A549 (cell line): ENCODE measurements at regions not wholly inside any gene's neighbourhood (a gene's known extent, or its start where the extent isn't known, plus 50 kb on each side); places are given as distances from the start of the nearest gene placed in this dataset.

Source experiments
- ATAC-seq, 2 experiments: fragments of 200-7000 bp in 1 of 2; fragments of >200 bp in 1 of 2; cut with Nextera tagmentation in 1 of 2; cut with Tn5 transposase in 1 of 2; 3 replicates each; pipeline versions ENCODE4 v1.8.0 to v1.9.1; 2018 to 2020; ENCODE audit warnings: mild to moderate bottlenecking in 1 of 2, moderate library complexity in 1 of 2
- CTCF ChIA-PET: fragments of 300-600 bp; sonication (Branson Sonifier 250); formaldehyde crosslinking; extraction: SDS; loops from one replicate; lab custom pipeline; 2021; ENCODE audit warnings: antibody characterized with exemption, inconsistent platforms; lab: Yijun Ruan, JAX
- POLR2A ChIA-PET: fragments of 350-600 bp; formaldehyde crosslinking; extraction: SDS; loops from one replicate; lab custom pipeline; 2021; ENCODE audit warnings: antibody characterized with exemption, inconsistent platforms; lab: Yijun Ruan, JAX
- DNase-seq, 2 experiments: peaks; one replicate each; pipeline versions ENCODE4 v3.0.0 to v3.0.0-alpha.2; 2011 to 2016; ENCODE audit warnings: low read depth in 1 of 2, low spot score in 1 of 2
- FAIRE-seq: peaks from 2 replicates; lab custom pipeline; 2011; peaks lifted over from hg19 to GRCh38; lab: Jason Lieb, UNC
- H3K27ac ChIP-seq, 2 experiments: fragments of >200 bp; sonication (Bioruptor Twin); formaldehyde crosslinking; 3 replicates each; pipeline ENCODE4 v1.5.1; 2016 to 2017
- H3K4me1 ChIP-seq: fragments of >200 bp; sonication (Bioruptor Twin); formaldehyde crosslinking; 3 replicates; pipeline ENCODE4 v1.6.1; 2016
- H3K4me2 ChIP-seq: fragments of >200 bp; sonication (Bioruptor Twin); formaldehyde crosslinking; 3 replicates; pipeline ENCODE4 v1.6.1; 2016
- H3K4me3 ChIP-seq: fragments of >200 bp; sonication (Bioruptor Twin); formaldehyde crosslinking; 3 replicates; pipeline ENCODE4 v1.5.1; 2016
- H3K9me3 ChIP-seq: fragments of >200 bp; sonication (Bioruptor Twin); formaldehyde crosslinking; 3 replicates; pipeline ENCODE4 v1.6.1; 2016
- BHLHE40 ChIP-seq: IDR thresholded peaks from 2 replicates; pipeline ENCODE4 v1.6.1; 2012; ENCODE audit warnings: low read depth, low read length, inconsistent platforms
- CEBPB ChIP-seq, 2 experiments: fragments of >200 bp in 1 of 2; sonication (Bioruptor Twin) in 1 of 2; formaldehyde crosslinking in 1 of 2; IDR thresholded peaks; 2 replicates each; pipeline ENCODE4 v1.6.1; 2012 to 2016
- CHD2 ChIP-seq: fragments of 150-350 bp; IDR thresholded peaks from 2 replicates; pipeline ENCODE4 v1.6.1; 2014; ENCODE audit warnings: low read length; ENCODE audit not compliant: partially characterized antibody
- EHMT2 ChIP-seq: fragments of 200-600 bp; sonication (generic); IDR thresholded peaks from 2 replicates; pipeline ENCODE4 v1.6.1; 2016; ENCODE audit warnings: antibody characterized with exemption, low read depth, mild to moderate bottlenecking, moderate library complexity
- ESRRA ChIP-seq: fragments of 150-350 bp; IDR thresholded peaks from 2 replicates; pipeline ENCODE4 v1.6.1; 2014; ENCODE audit warnings: mild to moderate bottlenecking, low read length, borderline replicate concordance
- GATA3 ChIP-seq: IDR thresholded peaks from 2 replicates; pipeline ENCODE4 v1.6.1; 2012; ENCODE audit warnings: borderline replicate concordance
- HOXA7 ChIP-seq: fragments of 250-450 bp; sonication (Bioruptor Pico); IDR thresholded peaks from 2 replicates; pipeline ENCODE4 v1.5.0; 2020; ENCODE audit warnings: mild to moderate bottlenecking, moderate library complexity
- JUNB ChIP-seq: fragments of >200 bp; sonication (Bioruptor Twin); formaldehyde crosslinking; IDR thresholded peaks from 2 replicates; pipeline ENCODE4 v1.6.1; 2016
- KDM1A ChIP-seq: fragments of 200-600 bp; sonication (generic); IDR thresholded peaks from 2 replicates; pipeline ENCODE4 v1.6.1; 2016; ENCODE audit warnings: low read depth, mild to moderate bottlenecking
- KDM5A ChIP-seq: fragments of 200-600 bp; sonication (generic); IDR thresholded peaks from 2 replicates; pipeline ENCODE4 v1.6.1; 2016; ENCODE audit warnings: antibody characterized with exemption, mild to moderate bottlenecking
- MAZ ChIP-seq: fragments of 150-350 bp; IDR thresholded peaks from 2 replicates; pipeline ENCODE4 v1.6.1; 2014; ENCODE audit warnings: antibody characterized with exemption, low read depth, low read length, borderline replicate concordance
- NPAS2 ChIP-seq: fragments of 250-450 bp; sonication (Bioruptor Pico); IDR thresholded peaks from 2 replicates; pipeline ENCODE4 v1.8.0; 2022; ENCODE audit warnings: mild to moderate bottlenecking, moderate library complexity, borderline replicate concordance
- NR3C1 ChIP-seq: fragments of >200 bp; sonication (Bioruptor Twin); formaldehyde crosslinking; IDR thresholded peaks from 3 replicates; pipeline ENCODE4 v1.6.1; 2017
- RARB ChIP-seq: fragments of 250-450 bp; sonication (Bioruptor Pico); IDR thresholded peaks from 2 replicates; pipeline ENCODE4 v1.8.0; 2021; ENCODE audit warnings: mild to moderate bottlenecking, moderate library complexity
- RCOR1 ChIP-seq: fragments of 150-350 bp; IDR thresholded peaks from 2 replicates; pipeline ENCODE4 v1.6.1; 2014; ENCODE audit warnings: antibody characterized with exemption, low read length, low read depth
- RFX5 ChIP-seq: fragments of 450-650 bp; IDR thresholded peaks from 2 replicates; pipeline ENCODE4 v1.7.1; 2014; ENCODE audit warnings: antibody characterized with exemption, mild to moderate bottlenecking, moderate library complexity
- SMC3 ChIP-seq: fragments of >200 bp; sonication (Bioruptor Twin); formaldehyde crosslinking; IDR thresholded peaks from 3 replicates; pipeline ENCODE4 v1.6.1; 2018; ENCODE audit warnings: inconsistent platforms
- whole genome bisulfite sequencing: methylation state at CpG from one replicate; pipeline ENCODE4 v1.1.6; 2017; ENCODE audit errors: missing lambda C conversion rate; 5-methylcytosine and 5-hydroxymethylcytosine counted together
- TF ChIP-seq, protein P1 (sequence below): IDR thresholded peaks from 2 replicates; pipeline ENCODE4 v1.6.1; 2012
- TF ChIP-seq, protein P2 (sequence below): fragments of >200 bp; sonication (Bioruptor Twin); formaldehyde crosslinking; IDR thresholded peaks from 3 replicates; pipeline ENCODE4 v1.6.1; 2016
- TF ChIP-seq, protein P3 (sequence below): IDR thresholded peaks from 2 replicates; pipeline ENCODE4 v1.6.1; 2012; ENCODE audit warnings: low read depth, borderline replicate concordance

DNA sequence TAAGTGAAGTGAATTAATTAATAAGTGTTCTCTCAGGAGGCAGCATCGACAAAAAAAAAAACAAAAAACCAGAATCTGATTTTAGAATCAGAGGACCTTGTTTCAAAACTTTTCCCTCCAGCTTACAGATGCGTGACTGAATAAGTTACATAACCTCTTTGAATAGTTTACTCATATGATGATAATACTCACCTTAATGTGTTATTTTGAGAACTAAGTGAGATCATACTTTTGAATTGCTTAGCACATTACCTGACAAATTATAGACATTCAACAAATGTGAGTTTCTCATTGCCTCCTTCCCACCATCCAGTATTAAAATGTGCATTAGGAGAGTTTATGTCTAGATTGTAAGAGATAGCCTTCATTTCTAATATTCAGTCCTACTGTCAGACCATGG lies 94.0 kb downstream of the SOX2 start:
- ATAC-seq (no peak), DNase-seq (no peak)
- H3K9me3 ChIP-seq, result no peaks in the 10 kb centered on the region
- no peak overlapping the region for H3K27ac ChIP-seq
- no peak overlapping the region for H3K4me2 ChIP-seq
- CTCF ChIA-PET, result no interaction called here
- WGBS, result 80% methylated on average over 2 of the region's 2 CpGs
- POLR2A ChIA-PET, result no interaction called here
- H3K4me1 ChIP-seq, result no peaks in the 10 kb centered on the region
- H3K4me3 ChIP-seq, result no peak overlapping the region
- TF ChIP-seq, protein P1, sequence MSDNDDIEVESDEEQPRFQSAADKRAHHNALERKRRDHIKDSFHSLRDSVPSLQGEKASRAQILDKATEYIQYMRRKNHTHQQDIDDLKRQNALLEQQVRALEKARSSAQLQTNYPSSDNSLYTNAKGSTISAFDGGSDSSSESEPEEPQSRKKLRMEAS, result no peak
- TF ChIP-seq JUNB, result no peak
- TF ChIP-seq HOXA7 (CRISPR knock-in tag), result no peak
- TF ChIP-seq, all 56 proteins: peak for 0
- no peak for FAIRE-seq

DNA sequence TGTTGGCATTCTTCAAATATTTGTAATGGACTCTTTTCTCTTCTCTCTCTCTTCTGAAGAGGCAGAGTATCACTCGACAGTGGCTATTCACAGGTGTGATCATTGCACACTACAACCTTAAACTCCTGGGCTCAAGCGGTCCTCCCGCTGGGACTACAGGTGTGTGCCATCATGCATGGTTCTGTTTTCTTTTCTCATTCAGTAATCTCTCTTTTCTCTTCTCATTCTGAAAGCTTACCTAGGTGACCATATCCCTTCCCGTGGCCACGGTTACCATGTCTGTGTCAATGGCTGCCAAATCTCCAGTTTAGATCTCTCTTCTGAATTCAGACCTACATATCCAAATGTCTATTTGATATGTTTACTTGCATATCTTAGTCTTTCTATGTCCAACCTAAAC lies 96.3 kb downstream of the SOX2 start:
- DNase-seq, result no peak
- no peak for TF ChIP-seq GATA3
- TF ChIP-seq SMC3, result no peak
- no peak for TF ChIP-seq HOXA7 (CRISPR knock-in tag)
- TF ChIP-seq EHMT2, result no peak
- TF ChIP-seq NPAS2 (CRISPR knock-in tag), result no peak
- no peak for TF ChIP-seq CEBPB (IDR thresholded peaks at IDR 0.05)
- TF ChIP-seq, all 56 proteins: peak for 0
- no peak for ATAC-seq
- Histone ChIP-seq H3K4me3 (no peak overlapping the region), H3K27ac (no peak overlapping the region), H3K4me2 (no peak overlapping the region), H3K9me3 (no peaks in the 10 kb centered on the region), H3K4me1 (no peaks in the 10 kb centered on the region)
- 75% methylated on average over 5 of the region's 5 CpGs for WGBS
- ChIA-PET CTCF (no interaction called here), POLR2A (no interaction called here)
- no peak for FAIRE-seq

DNA sequence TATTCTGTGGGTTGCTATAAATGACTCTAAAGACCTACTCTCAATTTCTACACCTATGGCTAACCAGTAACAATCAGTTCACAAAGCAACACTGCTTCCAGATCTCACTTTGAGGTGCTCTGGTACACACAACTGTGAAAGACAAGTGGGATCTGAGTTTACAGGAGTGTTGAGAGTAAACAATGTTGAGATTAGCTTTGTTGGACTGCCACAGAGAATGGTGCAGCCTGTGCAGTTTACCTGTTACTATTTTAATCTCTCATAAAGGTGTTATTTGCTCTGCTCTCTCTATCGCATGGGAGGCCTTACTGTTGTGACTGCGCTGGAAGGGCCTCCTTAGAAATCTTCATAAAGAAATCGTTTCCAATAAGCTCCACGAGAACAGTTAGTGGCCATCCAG lies 112.0 kb downstream of the SOX2 start:
- ChIA-PET POLR2A (no interaction called here), CTCF (no interaction called here)
- Histone ChIP-seq H3K9me3 (no peaks in the 10 kb centered on the region), H3K4me1 (no peaks in the 10 kb centered on the region), H3K4me3 (no peak overlapping the region), H3K27ac (no peak overlapping the region), H3K4me2 (no peak overlapping the region)
- ATAC-seq (no peak), FAIRE-seq (no peak), DNase-seq (no peak)
- 81% methylated on average over 4 of the region's 4 CpGs for WGBS
- no peak for TF ChIP-seq ESRRA
- no peak for TF ChIP-seq KDM5A
- TF ChIP-seq HOXA7 (CRISPR knock-in tag), result no peak
- TF ChIP-seq EHMT2, result no peak
- no peak for TF ChIP-seq CEBPB (IDR thresholded peaks at IDR 0.05)
- no peak for TF ChIP-seq RCOR1
- TF ChIP-seq RFX5, result no peak
- TF ChIP-seq, protein P2, sequence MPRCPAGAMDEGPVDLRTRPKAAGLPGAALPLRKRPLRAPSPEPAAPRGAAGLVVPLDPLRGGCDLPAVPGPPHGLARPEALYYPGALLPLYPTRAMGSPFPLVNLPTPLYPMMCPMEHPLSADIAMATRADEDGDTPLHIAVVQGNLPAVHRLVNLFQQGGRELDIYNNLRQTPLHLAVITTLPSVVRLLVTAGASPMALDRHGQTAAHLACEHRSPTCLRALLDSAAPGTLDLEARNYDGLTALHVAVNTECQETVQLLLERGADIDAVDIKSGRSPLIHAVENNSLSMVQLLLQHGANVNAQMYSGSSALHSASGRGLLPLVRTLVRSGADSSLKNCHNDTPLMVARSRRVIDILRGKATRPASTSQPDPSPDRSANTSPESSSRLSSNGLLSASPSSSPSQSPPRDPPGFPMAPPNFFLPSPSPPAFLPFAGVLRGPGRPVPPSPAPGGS, result no peak
- no peak for TF ChIP-seq RARB (CRISPR knock-in tag)
- TF ChIP-seq, protein P3, sequence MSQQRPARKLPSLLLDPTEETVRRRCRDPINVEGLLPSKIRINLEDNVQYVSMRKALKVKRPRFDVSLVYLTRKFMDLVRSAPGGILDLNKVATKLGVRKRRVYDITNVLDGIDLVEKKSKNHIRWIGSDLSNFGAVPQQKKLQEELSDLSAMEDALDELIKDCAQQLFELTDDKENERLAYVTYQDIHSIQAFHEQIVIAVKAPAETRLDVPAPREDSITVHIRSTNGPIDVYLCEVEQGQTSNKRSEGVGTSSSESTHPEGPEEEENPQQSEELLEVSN, result no peak
- no peak for TF ChIP-seq KDM1A
- no peak for TF ChIP-seq BHLHE40

DNA sequence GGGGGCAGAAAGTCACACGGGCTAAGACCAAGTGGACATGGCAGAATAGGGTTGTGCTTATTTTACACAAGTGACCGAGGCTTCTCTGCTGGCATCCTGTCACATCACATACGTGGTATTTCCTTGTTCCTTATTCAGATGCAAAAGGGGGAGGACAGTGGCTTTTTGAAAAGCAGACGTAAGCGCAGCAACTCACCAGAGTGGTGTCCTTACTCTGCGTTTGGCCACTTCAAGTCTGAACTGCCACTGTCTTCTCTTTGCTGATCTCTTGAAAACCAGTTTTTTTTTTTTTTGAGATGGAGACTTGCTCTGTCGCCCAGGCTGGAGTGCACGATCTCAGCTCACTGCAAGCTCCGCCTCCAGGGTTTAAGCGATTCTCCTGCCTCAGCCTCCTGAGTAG lies 113.2 kb downstream of the SOX2 start:
- POLR2A ChIA-PET, result no interaction called here
- H3K4me1 ChIP-seq, result no peaks in the 10 kb centered on the region
- WGBS, result 91% methylated on average over 10 of the region's 10 CpGs
- DNase-seq (no peak), FAIRE-seq (no peak), ATAC-seq (no peak)
- H3K9me3 ChIP-seq, result no peaks in the 10 kb centered on the region
- H3K27ac ChIP-seq, result no peak overlapping the region
- no peak overlapping the region for H3K4me3 ChIP-seq
- CTCF ChIA-PET, result no interaction called here
- TF ChIP-seq ESRRA (no peak), MAZ (no peak), JUNB (no peak), NR3C1 (no peak), KDM1A (no peak), CHD2 (no peak), SMC3 (no peak), BHLHE40 (no peak)
- TF ChIP-seq, protein P1, result no peak
- no peak overlapping the region for H3K4me2 ChIP-seq
